HuH-7.5 (cell line): ENCODE measurements at regions not wholly inside any gene's neighbourhood (a gene's known extent, or its start where the extent isn't known, plus 50 kb on each side); places are given as distances from the start of the nearest gene placed in this dataset.
"Not testable (repeated sequence)": the region's sequence is repeated elsewhere in the genome, so short reads cannot be mapped to it uniquely, and the experiment has no call there.

Experiments used
- DNase-seq: peaks from one replicate; pipeline ENCODE4 v3.0.0; 2011; ENCODE audit warnings: low spot score

DNA sequence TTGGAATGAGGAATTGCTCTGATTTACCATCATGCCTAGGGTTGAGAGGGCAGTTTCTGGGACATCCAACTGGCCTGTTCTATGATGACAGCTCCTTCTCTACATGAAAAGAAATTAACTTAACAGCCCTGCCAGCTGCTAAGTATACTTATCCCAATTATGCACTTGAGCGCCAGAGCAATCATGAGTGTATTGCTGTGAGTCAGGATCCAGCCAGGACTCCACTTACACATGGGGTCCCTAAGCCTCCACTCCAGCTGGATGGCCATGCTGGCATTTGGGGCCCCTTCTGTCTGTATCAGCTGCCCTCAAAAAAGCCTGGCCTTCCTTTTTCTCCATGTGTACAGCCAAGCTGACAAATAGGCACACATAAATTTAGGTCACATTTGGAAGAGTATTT, 481.9 kb downstream of the TMX3 start:
- DNase-seq: no peak

- no peak for DNase-seq
Observed at GRCh38 chr18:68229351-68229750, 485.6 kb downstream of the TMX3 start.

DNA sequence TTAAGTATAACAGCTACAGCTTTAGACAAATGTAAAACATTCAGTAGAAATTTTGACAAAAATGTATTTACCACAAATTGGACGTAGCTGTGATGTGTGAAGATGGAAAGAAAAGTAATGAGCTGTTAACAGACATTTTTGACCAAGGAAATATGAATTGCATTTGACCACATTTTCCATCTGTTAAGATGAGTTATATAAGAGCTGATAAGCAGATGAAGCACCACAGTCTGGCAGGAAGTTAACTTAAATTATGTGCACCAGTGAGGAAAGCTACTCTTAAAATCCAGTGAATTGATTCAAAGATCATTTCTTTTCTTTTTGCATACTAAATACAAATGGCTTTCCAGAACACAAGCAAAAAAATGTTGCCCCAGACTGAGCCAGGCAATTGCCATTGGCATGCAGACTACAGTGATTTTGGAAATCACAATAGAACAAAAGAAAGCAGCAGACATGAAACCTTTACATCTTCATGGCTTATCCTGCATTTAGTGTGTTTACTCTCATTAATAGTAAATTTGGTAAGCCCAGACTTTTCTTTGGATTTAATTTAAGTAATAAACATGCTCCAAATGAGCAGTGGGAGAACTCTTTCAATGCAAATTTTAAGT, 493.7 kb downstream of the TMX3 start:
- no peak for DNase-seq

DNA sequence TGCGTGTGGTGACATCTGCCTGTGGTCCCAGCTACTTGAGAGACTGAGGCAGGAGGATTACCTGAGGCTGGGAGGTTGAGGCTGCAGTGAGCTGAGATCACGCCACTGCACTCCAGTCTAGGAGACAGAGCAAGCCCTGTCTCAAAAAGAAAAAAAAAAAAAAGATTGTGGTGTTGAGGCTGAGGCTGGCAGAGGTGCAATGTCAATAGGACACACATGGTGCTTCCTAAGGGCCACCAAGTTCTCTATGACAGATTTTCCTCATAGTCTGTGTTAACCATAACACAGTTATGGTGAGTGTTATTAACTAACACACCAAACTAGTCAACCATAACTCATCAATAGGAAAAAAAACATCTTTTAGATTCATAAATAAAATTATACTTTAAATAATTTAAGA, 494.4 kb downstream of the TMX3 start:
- DNase-seq: no peak

- DNase-seq: no peak
Observed at GRCh38 chr18:68219872-68220271, 495.0 kb downstream of the TMX3 start.

GRCh38 chr18:68219274-68219673, 495.6 kb downstream of the TMX3 start:
- DNase-seq: no peak

DNA sequence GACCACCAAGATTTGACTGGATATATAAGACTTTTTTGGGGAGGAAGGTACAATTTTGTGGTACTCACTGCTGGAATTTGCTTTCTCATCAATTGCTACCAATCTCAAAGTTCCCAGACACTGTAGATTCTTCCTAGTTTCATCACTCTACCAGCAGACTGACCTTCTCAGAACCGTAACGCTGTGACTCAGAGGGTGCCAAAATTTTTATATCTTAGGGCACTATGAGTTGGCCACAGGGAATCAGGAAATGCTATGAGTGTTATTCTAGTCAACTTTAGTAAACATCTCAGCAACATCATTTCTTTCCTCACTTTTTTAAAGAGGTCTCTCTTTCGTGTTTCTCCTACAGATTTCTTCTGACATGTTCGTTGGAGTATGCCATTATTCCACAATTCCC, 499.0 kb downstream of the TMX3 start:
- no peak for DNase-seq

- no peak for DNase-seq
Observed at GRCh38 chr18:68186039-68186438, 528.9 kb downstream of the TMX3 start.

GRCh38 chr18:68181956-68182355, 533.0 kb downstream of the TMX3 start:
- DNase-seq: no peak

- DNase-seq: no peak
Observed at GRCh38 chr18:68179811-68180210, 535.1 kb downstream of the TMX3 start.

- DNase-seq: no peak
Observed at GRCh38 chr18:68178921-68179320, 536.0 kb downstream of the TMX3 start.

GRCh38 chr18:68177807-68178702, 536.9 kb downstream of the TMX3 start:
- peak; percentile 6 for DNase-seq

GRCh38 chr18:68176901-68177300, 538.0 kb downstream of the TMX3 start:
- DNase-seq: no peak

DNA sequence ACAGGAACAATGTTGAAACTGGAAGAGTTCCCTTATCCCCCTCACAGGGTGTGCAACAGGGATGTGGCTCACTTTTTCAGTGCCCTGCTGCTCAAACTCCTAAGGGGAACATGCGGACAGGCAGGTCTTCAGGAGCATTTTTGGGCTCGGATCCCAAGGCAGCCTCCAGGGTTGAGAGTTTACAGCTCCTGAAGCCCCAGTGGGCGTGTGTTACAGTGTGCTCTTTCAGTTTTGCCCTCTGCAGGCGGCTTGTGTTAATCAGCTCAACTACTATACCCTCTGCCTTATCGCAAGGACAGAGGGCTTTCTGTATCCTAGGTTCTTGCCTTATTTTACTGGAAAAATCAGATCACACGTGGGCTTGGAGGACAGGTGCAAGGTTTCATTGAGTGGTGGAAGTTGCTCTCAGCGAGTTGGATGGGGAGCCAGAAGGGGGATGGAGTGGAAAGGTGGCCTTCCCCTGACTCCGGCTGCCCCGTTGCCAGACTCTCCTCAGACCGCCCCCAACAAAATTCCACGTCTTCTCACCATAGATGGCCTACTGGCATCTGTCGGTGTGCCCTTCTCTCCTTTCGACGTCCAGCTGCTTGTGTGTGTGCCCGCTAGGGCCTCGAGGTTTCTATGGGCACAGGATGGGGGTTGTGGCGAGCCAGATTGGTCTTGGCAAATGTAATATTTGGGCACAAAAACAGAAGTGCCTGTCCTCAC, 541.9 kb downstream of the TMX3 start:
- no peak for DNase-seq

DNA sequence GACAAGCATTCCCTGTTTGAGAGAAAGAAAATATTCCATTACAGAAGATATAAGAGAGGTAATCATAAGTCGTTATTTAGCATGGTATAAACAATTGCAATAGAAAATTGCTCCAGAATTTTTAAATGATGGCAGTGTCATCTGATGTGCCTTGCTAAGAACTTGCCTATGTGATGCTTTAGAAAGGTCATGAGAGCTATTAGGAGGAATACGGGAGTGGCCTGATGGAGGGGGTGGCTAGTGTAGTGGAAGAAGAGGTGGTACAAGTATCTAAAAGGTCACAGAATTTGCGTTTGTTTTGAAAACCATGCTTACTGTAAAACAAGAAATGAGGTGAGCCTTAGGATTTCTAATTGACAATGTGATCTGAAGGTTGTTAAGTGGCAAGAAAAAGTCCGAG, 550.0 kb downstream of the TMX3 start:
- no peak for DNase-seq

GRCh38 chr18:68153821-68154220, 561.1 kb downstream of the TMX3 start:
- DNase-seq: not testable (repeated sequence)

- no peak for DNase-seq
Observed at GRCh38 chr18:68152770-68153169, 562.1 kb downstream of the TMX3 start.

DNA sequence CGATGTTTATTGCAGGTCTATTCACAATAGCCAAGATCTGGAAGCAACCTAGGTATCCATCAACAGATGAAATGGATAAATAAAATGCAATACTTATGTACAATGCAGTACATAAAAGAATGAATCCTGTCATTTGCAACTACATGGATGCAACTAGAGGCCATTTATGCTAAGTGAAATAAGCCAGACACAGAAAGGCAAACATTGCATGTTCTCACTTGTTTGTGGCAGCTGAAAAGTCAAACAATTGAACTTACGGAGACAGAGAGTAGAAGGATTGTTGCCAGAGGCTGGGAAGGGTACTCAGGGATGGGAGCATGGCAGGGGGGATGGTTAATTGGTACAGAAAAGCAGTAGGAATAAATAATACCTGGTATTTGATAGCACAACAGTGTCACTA, 563.9 kb downstream of the TMX3 start:
- no peak for DNase-seq

DNA sequence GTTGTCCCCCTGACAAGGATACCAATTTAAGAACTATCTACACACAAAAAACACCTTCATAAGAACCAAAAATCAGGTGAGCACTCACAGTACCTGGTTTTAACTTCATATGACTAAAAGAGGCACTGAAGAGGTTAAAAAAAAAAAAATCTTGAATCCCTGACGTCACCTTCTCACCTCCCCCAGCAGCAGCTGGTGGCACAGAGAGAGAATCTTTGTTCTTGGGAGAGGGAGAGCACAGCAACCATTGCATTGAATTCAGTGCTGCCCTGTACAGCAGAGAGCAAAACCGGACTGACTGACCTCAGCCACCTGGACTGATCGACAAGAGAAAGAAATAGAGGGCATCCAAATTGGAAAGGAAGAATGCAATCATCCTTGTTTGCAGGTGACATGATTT, 566.0 kb downstream of the TMX3 start:
- DNase-seq: no peak

DNA sequence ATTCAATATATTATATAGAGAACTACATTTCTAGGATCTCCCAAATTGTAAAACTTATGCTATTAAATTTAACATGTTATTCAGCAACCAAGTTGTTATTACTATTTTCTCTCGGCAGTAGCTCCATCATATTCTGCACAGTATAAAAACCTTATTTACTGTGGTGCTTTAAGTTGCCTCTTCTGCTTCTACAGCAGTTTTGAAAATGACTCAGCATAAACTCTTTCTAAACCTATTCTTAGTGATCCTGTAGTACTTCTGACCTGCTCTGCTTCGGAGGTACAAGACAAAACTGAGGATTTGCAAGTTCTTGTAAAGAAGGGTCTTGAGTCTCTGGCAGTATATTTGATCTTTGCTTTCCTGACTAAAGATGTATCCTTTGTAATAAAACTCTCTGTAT, 567.2 kb downstream of the TMX3 start:
- no peak for DNase-seq

DNA sequence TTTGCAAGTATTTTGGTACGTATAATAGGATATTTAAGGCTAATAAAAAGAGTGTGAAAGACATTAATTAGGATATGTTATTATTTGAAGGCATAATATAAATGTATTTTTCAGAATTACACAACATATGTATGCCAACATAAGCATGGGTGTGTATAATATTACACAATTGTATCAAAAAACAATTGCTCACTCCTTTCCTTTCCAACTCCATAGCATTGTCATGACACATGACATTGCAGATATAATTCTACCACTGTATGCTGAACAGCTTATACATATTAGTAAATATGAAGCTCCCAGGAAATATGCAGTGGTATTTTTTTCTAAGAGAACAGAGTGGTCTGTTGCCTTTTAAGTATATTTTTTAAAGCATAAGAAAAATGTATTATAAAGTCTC, 593.1 kb downstream of the TMX3 start:
- DNase-seq: no peak

GRCh38 chr18:68121308-68121707, 593.6 kb downstream of the TMX3 start:
- DNase-seq: no peak

DNA sequence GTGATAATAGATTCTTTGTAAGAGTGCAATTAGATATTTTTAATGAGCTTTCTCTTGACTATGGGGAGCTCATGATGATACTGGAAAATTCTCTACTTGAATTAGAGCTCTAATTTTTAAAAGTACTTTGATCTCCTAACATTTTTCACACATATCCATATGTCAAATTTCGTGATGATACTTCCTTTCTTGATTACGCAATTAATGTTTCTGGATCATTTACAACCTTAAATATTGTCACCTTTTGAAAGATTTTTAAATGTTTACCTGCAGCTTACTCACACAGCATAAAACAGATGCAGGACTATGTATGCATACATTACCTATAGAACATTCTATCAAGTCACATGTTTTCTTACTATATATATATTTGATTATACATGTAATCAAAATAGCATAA, 598.5 kb upstream of the DSEL start:
- DNase-seq: no peak
